Adrenal gland (tissue), 9 donors: ENCODE measurements at regions not wholly inside any gene's neighbourhood (a gene's known extent, or its start where the extent isn't known, plus 50 kb on each side); places are given as distances from the start of the nearest gene placed in this dataset.

ENCODE experiments used
- DNase-seq, 7 donors: peaks; one replicate each; pipeline ENCODE4 v3.0.0-alpha.2; 2019 to 2020
- H3K27ac ChIP-seq, 5 donors: fragments of 200-600 bp; sonication (generic) in 4 of 5; 1 replicate in 3 of 5; 2 replicates in 2 of 5; pipeline versions ENCODE4 v1.5.1 to v1.8.0; 2016 to 2020; ENCODE audit warnings: mild to moderate bottlenecking in 1 of 5
- H3K27me3 ChIP-seq: fragments of 200-600 bp; 2 replicates; pipeline ENCODE4 v1.8.0; 2021
- H3K36me3 ChIP-seq, 2 donors: fragments of 200-600 bp; replicated peaks in 1 of 2; 1 replicate in 1 of 2; 2 replicates in 1 of 2; pipeline versions ENCODE4 v1.5.1 to v1.8.0; 2018 to 2022
- H3K4me1 ChIP-seq, 2 donors: fragments of 200-600 bp; replicated peaks in 1 of 2; 1 replicate in 1 of 2; 2 replicates in 1 of 2; pipeline versions ENCODE4 v1.5.1 to v1.8.0; 2018 to 2021
- H3K4me3 ChIP-seq, 4 donors: fragments of 200-600 bp; sonication (generic) in 3 of 4; one replicate each; pipeline ENCODE4 v1.5.1; 2016 to 2018
- H3K9me3 ChIP-seq, 3 donors: fragments of 200-600 bp; sonication (generic) in 1 of 3; replicated peaks in 1 of 3; 1 replicate in 2 of 3; 2 replicates in 1 of 3; pipeline versions ENCODE4 v1.5.1 to v1.8.0; 2016 to 2021
- POLR2A ChIP-seq, 2 donors: fragments of 450-650 bp; IDR thresholded peaks; one replicate each; pipeline ENCODE4 v1.6.1; 2017; ENCODE audit warnings: antibody characterized with exemption in 2 of 2, mild to moderate bottlenecking in 2 of 2, moderate library complexity in 1 of 2
- WGBS, 4 donors: extraction: QIAGEN DNeasy Blood & Tissue Kit in 2 of 4; methylation state at CpG; one replicate each; pipeline versions ENCODE4 v1.1.5 to v1.1.7; 2013 to 2017; 5-methylcytosine and 5-hydroxymethylcytosine counted together
- intact Hi-C, 2 donors: fragments of 100-400 bp; cut with DNase I; formaldehyde crosslinking; loops; one replicate each; pipeline versions ENCODE4 v1.14.1 to v1.15.0; 2022 to 2023
- TF ChIP-seq, protein P1 (sequence below), 6 experiments: fragments of 450-650 bp in 4 of 6; fragments of 200-600 bp in 2 of 6; sonication (generic) in 1 of 6; IDR thresholded peaks; 1 replicate in 5 of 6; 2 replicates in 1 of 6; pipeline versions ENCODE4 v1.5.1 to v1.8.0; 2016 to 2021; ENCODE audit warnings: antibody characterized with exemption in 6 of 6, mild to moderate bottlenecking in 2 of 6, moderate library complexity in 1 of 6
- donor health status: healthy with polysubstance abuse.
- donor health status: Bipolar disorder and iron deficiency.
- donor health status: DM: yes; HTN: yes; CAD: no.
- donor health status: DM: no; HTN: no; CAD: no.
- donor health status: DM: no; HTN: no; CAD: no.

DNA sequence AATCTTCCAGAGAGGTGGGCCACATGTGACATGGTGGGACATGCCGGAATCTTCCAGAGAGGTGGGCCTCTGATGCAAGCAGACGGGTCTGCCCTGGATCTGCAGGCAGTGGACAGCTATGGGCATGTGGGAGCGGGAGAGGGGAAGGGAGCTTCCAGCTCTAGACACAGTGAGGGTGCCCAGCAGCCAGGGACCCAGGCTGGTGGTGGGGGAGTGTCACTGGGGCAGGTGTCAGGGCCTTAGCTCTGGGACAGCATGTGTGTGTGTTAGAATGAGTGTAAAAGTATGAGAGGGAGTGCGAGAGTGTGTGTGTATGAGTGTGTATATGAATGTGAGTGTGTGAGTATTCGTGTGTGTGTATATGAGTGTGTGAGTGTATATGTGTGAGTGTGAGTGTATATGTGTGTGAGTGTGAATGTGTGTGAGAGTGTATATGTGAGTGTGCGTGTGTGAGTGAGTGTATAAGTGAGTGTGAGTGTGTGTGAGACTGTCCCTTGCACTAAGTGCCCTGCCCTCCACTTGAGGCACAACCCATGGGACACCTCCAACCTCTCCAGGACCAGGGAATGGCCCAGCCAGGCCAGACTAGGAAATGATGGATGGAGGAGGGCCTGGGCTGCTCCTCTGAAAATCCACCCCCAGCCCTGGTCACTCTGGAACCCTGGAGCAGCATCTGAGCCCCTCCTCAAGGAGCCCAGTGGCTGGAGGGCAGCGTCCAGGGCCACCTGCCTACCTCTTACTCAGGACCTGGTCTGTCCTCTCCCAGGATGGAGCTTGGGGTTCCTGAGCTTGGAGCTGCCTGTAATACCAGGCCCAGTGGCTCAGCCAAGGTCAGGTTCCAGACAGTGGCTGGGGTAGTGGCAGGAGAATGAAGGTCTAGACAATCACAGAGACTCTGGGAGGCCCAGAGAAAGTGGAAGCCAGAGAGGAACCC is 122.2 kb downstream of the C9orf50 start:
- H3K4me3 ChIP-seq, result no peak overlapping the region

DNA sequence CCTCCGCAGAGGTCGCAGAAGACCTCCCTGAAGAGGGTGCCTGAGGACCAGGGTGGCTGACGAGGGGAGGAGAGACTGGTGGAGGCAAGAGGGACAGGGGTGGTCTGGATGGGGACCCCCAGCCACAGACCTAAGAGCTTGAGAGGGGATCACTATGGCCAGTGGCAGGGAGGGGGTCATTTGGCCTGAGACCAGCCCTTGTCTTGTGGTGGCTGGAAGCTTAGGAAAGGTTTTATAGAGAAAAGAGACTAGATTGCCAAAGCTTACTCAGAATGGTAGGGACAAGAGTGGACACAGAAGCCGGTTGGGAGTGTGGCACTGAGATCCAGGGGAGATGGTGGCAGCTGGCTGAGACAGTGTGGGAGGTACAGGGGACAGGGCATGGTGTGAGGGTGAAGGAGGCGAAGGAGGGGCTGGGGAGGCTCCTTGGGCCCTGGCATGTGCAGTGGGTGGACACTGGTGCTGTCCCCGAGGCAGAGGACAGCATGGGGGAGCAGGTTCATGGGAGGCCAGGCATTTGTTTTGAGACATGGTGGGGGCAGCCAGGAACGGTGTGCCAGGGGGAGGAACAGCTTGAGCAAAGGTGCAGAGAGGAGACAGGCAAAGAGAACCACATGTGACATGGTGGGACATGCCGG is 123.0 kb downstream of the C9orf50 start:
- TF ChIP-seq POLR2A (IDR thresholded peaks at IDR 0.05), result no peak
- TF ChIP-seq, protein P1, sequence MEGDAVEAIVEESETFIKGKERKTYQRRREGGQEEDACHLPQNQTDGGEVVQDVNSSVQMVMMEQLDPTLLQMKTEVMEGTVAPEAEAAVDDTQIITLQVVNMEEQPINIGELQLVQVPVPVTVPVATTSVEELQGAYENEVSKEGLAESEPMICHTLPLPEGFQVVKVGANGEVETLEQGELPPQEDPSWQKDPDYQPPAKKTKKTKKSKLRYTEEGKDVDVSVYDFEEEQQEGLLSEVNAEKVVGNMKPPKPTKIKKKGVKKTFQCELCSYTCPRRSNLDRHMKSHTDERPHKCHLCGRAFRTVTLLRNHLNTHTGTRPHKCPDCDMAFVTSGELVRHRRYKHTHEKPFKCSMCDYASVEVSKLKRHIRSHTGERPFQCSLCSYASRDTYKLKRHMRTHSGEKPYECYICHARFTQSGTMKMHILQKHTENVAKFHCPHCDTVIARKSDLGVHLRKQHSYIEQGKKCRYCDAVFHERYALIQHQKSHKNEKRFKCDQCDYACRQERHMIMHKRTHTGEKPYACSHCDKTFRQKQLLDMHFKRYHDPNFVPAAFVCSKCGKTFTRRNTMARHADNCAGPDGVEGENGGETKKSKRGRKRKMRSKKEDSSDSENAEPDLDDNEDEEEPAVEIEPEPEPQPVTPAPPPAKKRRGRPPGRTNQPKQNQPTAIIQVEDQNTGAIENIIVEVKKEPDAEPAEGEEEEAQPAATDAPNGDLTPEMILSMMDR (IDR thresholded peaks at IDR 0.05), result no peak
- DNase-seq, result peak in 4 of 7 donors; percentile 40 to 66 (median 50)
- Histone ChIP-seq H3K27me3 (no peaks in the 10 kb centered on the region), H3K4me3 (peak overlapping the region in 1 of 4 donors; percentile 74), H3K9me3 (no peaks in the 10 kb centered on the region), H3K36me3 (no peaks in the 10 kb centered on the region), H3K4me1 (peaks cover 35 to 60% of the 10 kb centered on the region in 2 donors), H3K27ac (peak overlapping the region; percentile 19 to 100 (median 95))
- WGBS, 4 donors, result 41 to 54% (median 49%) methylated on average over 8 of the region's 8 CpGs
- intact Hi-C loops, result loop anchor here in 1 of 2 donors (5.0 kb wide), 3 partner anchors 49 to 326 kb away; no protein-coding TSS in a partner anchor

More for the DNA sequence above, 122.2 kb downstream of the C9orf50 start:
- Histone ChIP-seq H3K9me3 (no peaks in the 10 kb centered on the region), H3K27ac (peak overlapping the region; percentile 39 to 100 (median 95)), H3K36me3 (no peaks in the 10 kb centered on the region), H3K4me1 (peaks cover 35 to 60% of the 10 kb centered on the region in 2 donors), H3K27me3 (no peaks in the 10 kb centered on the region)
- peak in 5 of 7 donors; percentile 36 to 63 (median 42) for DNase-seq
- TF ChIP-seq, protein P1 (IDR thresholded peaks at IDR 0.05), result no peak
- TF ChIP-seq POLR2A (IDR thresholded peaks at IDR 0.05), result no peak
- WGBS, 4 donors, result 79 to 85% (median 84%) methylated on average over 6 to 7 of the region's 7 CpGs
- intact Hi-C loops, result loop anchor here in 1 of 2 donors (5.0 kb wide), 3 partner anchors 49 to 326 kb away; no protein-coding TSS in a partner anchor

DNA sequence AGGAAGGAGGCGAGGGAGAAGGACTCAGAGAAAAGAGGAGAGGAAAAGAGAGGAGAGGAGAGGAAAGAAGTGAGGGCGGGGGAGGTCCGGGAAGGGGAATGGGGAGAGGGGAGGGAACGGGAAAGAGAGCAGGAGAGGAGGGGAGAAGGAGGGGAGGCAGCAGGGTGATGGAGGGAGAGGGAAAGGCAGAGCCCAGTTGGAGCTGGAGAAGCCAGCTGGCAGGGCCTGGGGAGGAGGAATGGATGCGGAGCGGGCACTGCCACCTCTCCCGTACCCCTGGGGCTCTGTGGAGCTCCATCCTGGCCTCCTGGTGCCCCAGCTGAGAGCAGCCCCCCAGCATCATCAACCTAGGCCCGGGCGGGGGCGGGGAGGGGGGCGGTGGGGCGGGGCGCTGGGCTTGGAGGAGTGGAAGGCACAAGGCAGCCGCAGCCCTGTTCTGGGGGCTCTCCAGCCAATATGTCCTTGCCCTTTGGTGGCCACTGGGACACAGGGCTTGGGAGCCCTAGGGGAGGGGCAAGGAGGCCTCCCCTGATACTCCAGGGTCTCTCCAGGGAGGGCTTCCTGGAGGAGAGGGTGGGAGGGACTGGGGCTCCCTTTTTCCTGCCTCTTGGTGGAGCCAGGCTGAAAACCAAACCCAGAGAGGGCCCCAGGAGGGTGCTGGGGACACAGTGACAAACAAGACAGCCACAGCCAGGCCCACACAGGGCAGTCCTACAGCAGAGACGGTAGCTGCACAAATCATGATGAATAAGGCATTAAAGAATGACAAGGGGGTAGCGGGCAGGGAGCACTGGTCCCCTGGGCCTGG is 123.7 kb downstream of the C9orf50 start:
- 7 to 16% (median 10%) methylated on average over 9 to 16 of the region's 16 CpGs for WGBS, 4 donors
- Histone ChIP-seq H3K9me3 (no peaks in the 10 kb centered on the region), H3K36me3 (no peaks in the 10 kb centered on the region), H3K27ac (peak overlapping the region; percentile 91 to 100 (median 95)), H3K4me1 (peaks cover 35 to 60% of the 10 kb centered on the region in 2 donors), H3K4me3 (peak overlapping the region in 3 of 4 donors; percentile 13 to 79 (median 74)), H3K27me3 (no peaks in the 10 kb centered on the region)
- intact Hi-C loops, result loop anchor here in 1 of 2 donors (5.0 kb wide), 3 partner anchors 50 to 325 kb away; no protein-coding TSS in a partner anchor
- peak in 6 of 7 donors; percentile 58 to 76 (median 67) for DNase-seq
- TF ChIP-seq POLR2A (IDR thresholded peaks at IDR 0.05), result no peak
- TF ChIP-seq, protein P1 (IDR thresholded peaks at IDR 0.05), result no peak
